ENCODE measurements at regions not wholly inside any gene's neighbourhood (a gene's known extent, or its start where the extent isn't known, plus 50 kb on each side); places are given as distances from the start of the nearest gene placed in this dataset.

DNA sequence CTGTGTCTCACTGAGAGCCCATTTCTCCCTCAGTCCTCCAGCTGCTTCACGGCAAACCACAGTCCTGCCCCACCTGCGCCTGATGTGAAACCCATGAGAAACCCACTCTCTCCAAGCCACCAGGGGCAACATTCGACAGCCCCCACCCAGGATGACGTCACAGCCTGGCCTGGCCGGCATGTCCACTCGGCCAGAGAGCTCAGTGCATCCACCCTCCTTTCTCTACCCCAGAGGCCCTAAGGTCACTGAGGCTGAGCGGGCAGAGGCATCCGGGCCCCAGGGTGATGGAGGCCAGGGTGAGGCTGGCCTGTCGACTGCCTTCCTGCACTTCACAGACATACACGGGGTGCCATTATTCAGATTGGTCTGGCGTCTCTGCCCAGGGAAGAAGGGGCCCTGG, 402.7 kb upstream of the MYT1L start:
- TF ChIP-seq POLR2AphosphoS5 (IDR thresholded peaks at IDR 0.05) = no peak
- TF ChIP-seq, protein P1, sequence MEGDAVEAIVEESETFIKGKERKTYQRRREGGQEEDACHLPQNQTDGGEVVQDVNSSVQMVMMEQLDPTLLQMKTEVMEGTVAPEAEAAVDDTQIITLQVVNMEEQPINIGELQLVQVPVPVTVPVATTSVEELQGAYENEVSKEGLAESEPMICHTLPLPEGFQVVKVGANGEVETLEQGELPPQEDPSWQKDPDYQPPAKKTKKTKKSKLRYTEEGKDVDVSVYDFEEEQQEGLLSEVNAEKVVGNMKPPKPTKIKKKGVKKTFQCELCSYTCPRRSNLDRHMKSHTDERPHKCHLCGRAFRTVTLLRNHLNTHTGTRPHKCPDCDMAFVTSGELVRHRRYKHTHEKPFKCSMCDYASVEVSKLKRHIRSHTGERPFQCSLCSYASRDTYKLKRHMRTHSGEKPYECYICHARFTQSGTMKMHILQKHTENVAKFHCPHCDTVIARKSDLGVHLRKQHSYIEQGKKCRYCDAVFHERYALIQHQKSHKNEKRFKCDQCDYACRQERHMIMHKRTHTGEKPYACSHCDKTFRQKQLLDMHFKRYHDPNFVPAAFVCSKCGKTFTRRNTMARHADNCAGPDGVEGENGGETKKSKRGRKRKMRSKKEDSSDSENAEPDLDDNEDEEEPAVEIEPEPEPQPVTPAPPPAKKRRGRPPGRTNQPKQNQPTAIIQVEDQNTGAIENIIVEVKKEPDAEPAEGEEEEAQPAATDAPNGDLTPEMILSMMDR (IDR thresholded peaks at IDR 0.05) = no peak

All from suprapubic skin (tissue), 3 donors.